GM12872 (cell line): ENCODE measurements at regions not wholly inside any gene's neighbourhood (a gene's known extent, or its start where the extent isn't known, plus 50 kb on each side); places are given as distances from the start of the nearest gene placed in this dataset.

Experiments used
- TF ChIP-seq, protein P1 (sequence below): IDR thresholded peaks from 3 replicates; pipeline ENCODE4 v1.5.1; 2011; ENCODE audit warnings: low read depth, mild to moderate bottlenecking, low read length, moderate library complexity; ENCODE audit not compliant: insufficient read depth

DNA sequence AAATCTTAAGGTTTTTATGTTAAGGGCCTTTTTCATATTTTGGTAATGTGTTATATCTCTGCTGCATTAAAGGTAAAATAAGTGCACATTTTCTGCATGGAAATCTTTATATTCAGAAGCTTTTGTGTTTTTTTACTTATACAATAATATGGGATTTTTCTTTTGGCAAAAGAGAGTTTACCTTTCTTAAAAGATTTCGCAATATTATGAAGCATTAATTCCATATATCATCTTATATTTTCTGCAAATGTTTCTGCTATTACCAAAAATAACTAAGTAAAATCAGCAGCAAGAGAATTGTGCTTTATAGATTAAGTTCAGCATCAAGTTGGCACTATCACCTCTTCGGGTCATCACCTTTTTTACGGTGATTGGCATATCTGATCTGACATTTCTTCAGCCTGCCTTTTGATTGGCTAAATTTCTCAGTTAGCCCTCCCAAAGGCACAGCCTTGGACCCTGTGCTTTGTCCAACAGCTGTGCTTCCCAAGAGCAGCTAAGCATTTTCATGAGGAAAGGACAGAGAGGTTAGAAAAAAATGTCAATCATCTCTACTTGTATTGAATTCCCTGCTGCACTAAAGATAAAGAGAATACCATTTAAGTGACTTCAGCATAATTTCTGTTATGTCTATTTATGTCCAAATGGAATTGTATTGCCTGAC, 767.1 kb upstream of the PRMT6 start:
- TF ChIP-seq, protein P1, sequence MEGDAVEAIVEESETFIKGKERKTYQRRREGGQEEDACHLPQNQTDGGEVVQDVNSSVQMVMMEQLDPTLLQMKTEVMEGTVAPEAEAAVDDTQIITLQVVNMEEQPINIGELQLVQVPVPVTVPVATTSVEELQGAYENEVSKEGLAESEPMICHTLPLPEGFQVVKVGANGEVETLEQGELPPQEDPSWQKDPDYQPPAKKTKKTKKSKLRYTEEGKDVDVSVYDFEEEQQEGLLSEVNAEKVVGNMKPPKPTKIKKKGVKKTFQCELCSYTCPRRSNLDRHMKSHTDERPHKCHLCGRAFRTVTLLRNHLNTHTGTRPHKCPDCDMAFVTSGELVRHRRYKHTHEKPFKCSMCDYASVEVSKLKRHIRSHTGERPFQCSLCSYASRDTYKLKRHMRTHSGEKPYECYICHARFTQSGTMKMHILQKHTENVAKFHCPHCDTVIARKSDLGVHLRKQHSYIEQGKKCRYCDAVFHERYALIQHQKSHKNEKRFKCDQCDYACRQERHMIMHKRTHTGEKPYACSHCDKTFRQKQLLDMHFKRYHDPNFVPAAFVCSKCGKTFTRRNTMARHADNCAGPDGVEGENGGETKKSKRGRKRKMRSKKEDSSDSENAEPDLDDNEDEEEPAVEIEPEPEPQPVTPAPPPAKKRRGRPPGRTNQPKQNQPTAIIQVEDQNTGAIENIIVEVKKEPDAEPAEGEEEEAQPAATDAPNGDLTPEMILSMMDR = no peak

DNA sequence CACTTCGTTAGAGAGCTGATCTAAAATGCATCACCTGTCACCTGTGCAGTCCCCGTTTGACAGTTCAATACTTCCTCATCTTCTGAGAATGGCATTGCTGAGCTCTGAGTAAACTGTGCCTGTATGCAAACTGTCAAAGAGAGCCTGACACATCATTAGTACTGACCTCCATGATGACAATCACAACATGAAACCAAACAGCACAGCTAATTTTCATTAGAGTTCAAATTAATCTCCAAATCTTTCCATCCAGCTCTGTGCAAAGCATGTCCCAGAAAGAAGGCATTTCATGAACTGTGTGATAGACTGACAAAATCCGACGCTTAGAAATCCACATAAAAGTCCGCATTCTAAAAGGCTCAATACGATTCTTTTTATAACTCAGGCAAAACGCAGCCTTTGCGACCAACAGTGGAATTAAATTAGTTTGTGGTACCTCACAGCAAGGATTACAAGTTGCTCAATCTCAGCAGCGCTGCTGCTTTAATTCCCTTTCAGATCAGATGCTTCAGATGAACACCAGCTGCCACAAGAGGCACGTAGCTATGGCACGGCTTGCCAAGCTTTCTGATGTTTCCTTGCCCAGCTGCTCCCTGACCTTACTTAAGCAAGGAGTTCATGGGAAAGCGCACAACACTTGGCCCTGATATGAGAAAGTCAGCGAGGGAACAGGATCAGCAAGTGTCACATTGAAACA, 765.5 kb upstream of the PRMT6 start:
- TF ChIP-seq, protein P1 = no peak

DNA sequence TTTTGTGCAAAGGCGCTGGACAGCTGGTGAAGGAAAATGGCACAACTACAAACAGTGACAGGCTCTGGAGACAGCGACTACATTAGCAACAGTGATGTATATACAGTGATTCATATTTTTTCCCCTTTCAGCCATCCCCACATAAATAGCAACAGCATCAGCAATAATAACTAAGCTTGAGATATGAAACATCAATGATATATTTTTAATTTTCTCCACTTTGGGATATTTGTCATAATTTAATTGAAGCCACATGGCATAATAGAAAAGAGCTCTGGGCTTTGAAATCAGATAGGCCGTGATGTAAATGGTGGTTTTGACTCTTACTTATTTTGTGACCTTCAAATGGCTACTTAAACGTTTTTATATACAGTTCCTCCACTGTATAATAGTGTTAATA, 764.3 kb upstream of the PRMT6 start:
- TF ChIP-seq, protein P1 = no peak

DNA sequence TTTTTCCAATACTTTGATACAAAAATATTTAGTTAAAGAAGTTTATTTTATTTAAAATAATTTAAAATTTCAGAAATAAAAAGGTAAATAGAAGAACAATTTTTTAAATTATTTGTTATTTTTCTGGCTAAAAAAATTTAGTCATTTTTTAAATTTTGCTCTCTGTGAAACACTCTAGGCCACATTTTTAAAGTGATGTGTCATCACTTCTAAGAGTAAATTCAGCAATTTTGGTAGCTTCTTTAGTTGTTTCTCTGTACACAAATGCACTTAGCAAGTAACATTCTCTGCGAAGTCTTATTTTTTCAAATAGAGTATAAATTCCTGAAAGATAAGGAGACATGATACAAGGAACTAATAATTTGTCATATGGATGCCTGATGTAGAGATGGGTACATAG, 760.0 kb upstream of the PRMT6 start:
- TF ChIP-seq, protein P1 = no peak

DNA sequence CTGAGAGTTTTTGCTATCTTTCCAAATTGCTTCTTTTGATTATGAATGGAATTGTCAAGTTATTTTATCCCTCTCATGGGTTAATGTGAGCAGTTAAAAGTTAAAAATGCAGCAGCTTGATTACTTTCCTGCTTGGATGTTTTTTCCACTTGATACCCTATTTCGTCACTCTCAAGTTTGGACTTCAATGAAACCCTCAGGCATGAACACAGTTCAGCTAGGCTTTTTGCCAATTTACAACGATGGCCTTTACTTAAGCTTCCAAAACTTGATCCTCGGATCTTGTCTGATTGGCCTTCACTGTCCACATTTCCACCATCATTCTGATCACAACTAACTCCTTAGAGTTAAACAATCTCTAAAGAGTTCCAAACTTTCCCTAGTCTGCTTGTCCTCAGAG, 752.4 kb upstream of the PRMT6 start:
- TF ChIP-seq, protein P1 = no peak

DNA sequence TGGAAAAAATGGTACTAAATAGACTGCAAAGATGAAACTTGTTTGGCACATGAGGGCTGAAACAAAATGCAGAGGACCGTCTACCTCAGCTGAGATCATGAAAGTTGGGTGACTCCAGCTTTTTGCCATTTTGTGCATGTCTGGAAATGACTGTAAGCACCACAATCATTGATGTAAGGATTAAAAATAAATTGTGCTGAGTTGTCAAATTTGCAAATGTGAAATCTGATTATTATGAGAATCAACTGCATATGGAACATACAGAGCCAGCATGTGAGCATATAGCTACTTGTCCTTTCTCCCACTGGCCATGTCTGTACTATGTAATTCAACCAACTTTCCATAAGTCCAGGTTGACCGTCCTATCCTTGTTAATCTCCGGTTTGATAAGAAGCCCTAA, 736.9 kb upstream of the PRMT6 start:
- TF ChIP-seq, protein P1 = no peak

DNA sequence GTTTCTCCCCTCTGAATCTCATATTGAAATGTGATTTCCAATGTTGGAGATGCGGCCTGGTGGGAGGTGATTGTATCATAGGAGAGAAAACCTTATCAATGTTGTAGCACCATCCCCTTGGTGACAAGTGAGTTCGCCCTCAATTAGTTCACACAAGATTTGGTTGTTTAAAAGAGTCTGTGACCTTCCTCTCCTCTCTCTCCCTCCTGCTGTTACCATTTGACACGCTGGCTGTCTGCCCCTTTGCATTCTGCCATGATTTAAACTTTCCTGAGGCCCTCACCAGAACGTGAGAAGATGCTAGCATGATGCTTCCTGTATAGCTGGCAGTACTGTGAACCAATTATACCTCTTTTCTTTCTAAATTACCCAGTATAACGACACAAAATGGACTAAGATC, 730.9 kb upstream of the PRMT6 start:
- TF ChIP-seq, protein P1 = no peak
